NCI-H1105 treated with DMSO at 0.1 percent for 48 hours (cell line): ENCODE measurements at regions not wholly inside any gene's neighbourhood (a gene's known extent, or its start where the extent isn't known, plus 50 kb on each side); places are given as distances from the start of the nearest gene placed in this dataset.
"Not testable (repeated sequence)": the region's sequence is repeated elsewhere in the genome, so short reads cannot be mapped to it uniquely, and the experiment has no call there.

ENCODE experiments used
- DNase-seq: peaks from one replicate; lab custom pipeline; 2025; lab: John Stamatoyannopoulos, UW

GRCh38 chr13:65943024-65943423 lies 1287.1 kb downstream of the PCDH9 start:
- no peak for DNase-seq

GRCh38 chr13:65940720-65941119 lies 1289.4 kb downstream of the PCDH9 start:
- peak; percentile 100 for DNase-seq

GRCh38 chr13:65937251-65937650 lies 1292.9 kb downstream of the PCDH9 start:
- peak; percentile 99 for DNase-seq

- no peak for DNase-seq
Observed at GRCh38 chr13:65936249-65936648, 1293.9 kb downstream of the PCDH9 start.

GRCh38 chr13:65932587-65933239 lies 1297.4 kb downstream of the PCDH9 start:
- DNase-seq: no peak

GRCh38 chr13:65932013-65932412 lies 1298.1 kb downstream of the PCDH9 start:
- no peak for DNase-seq

- DNase-seq: no peak
Observed at GRCh38 chr13:65929436-65929835, 1300.7 kb downstream of the PCDH9 start.

- no peak for DNase-seq
Observed at GRCh38 chr13:65926750-65927171, 1303.4 kb downstream of the PCDH9 start.

- not testable (repeated sequence) for DNase-seq
Observed at GRCh38 chr13:65922846-65923245, 1307.3 kb downstream of the PCDH9 start.

- DNase-seq: no peak
Observed at GRCh38 chr13:65921933-65922332, 1308.2 kb downstream of the PCDH9 start.

- no peak for DNase-seq
Observed at GRCh38 chr13:65917731-65918130, 1312.4 kb downstream of the PCDH9 start.

- no peak for DNase-seq
Observed at GRCh38 chr13:65915195-65915594, 1314.9 kb downstream of the PCDH9 start.

- DNase-seq: no peak
Observed at GRCh38 chr13:65914716-65915115, 1315.4 kb downstream of the PCDH9 start.

GRCh38 chr13:65913173-65913572 lies 1317.0 kb downstream of the PCDH9 start:
- DNase-seq: no peak

- no peak for DNase-seq
Observed at GRCh38 chr13:65912516-65912915, 1317.6 kb downstream of the PCDH9 start.

GRCh38 chr13:65911546-65912193 lies 1318.5 kb downstream of the PCDH9 start:
- DNase-seq: no peak

- no peak for DNase-seq
Observed at GRCh38 chr13:65909501-65909900, 1320.6 kb downstream of the PCDH9 start.

GRCh38 chr13:65907666-65908525 lies 1322.2 kb downstream of the PCDH9 start:
- no peak for DNase-seq

GRCh38 chr13:65901723-65902122 lies 1328.4 kb downstream of the PCDH9 start:
- no peak for DNase-seq

- no peak for DNase-seq
Observed at GRCh38 chr13:65894049-65894448, 1336.1 kb downstream of the PCDH9 start.

- DNase-seq: no peak
Observed at GRCh38 chr13:65892859-65893258, 1337.3 kb downstream of the PCDH9 start.

- DNase-seq: no peak
Observed at GRCh38 chr13:65889368-65889767, 1340.8 kb downstream of the PCDH9 start.

GRCh38 chr13:65882810-65883209 lies 1347.3 kb downstream of the PCDH9 start:
- no peak for DNase-seq
